Stimulated activated CD4-positive, alpha-beta T cell treated with anti-CD3 and anti-CD28 coated beads, Interleukin-15, amount 100 ng/mL, for 48 hours (primary cell): ENCODE measurements at regions not wholly inside any gene's neighbourhood (a gene's known extent, or its start where the extent isn't known, plus 50 kb on each side); places are given as distances from the start of the nearest gene placed in this dataset.
"Not testable (repeated sequence)": the region's sequence is repeated elsewhere in the genome, so short reads cannot be mapped to it uniquely, and the experiment has no call there.

Experiments
- DNase-seq, 2 donors: peaks; one replicate each; pipeline ENCODE4 v3.0.0-alpha.2; 2020; ENCODE audit warnings: low read depth in 2 of 2

GRCh38 chr4:28788929-28789490 lies 1928.4 kb downstream of the STIM2 start:
- DNase-seq: no peak

GRCh38 chr4:28792917-28793597 lies 1927.1 kb upstream of the PCDH7 start:
- no peak for DNase-seq

DNA sequence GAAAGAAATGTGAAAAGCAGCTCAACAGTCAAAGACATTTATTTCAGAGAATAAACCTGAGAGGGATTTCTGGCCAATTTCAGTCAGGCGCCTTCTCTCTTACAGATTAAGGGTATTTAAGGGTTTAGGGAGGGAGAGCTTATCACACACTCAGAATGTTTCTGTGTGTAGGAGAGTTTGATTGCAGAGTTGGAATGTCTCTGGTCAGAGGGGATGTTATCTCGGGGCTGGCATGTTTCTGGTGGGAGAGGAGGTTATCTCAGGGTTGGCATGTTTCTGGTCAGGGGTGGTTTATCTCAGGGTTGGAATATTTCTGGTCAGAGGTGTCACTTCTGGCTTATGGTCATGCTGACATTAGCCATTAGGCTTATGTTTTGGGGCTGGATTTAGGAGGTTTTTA lies 1920.5 kb upstream of the PCDH7 start:
- no peak for DNase-seq

DNA sequence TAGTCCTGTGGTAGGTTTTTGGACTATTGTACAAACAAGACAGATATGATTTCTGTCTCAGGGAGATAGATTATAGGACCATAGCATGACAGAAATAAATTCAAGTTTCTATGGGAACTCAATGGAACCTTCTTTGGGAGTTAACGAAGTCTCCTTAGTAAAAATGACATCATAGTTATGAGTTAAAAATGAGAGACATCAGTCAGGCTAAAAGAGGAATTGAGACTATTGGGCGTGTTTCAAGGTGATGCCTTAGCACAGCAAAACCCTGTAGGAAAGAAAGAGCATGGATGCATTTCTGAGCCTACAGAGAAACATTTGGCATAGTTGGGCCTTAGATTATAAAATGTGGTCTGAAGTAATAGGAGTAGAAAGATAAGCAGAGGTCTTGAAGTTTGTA lies 1909.1 kb upstream of the PCDH7 start:
- no peak for DNase-seq

GRCh38 chr4:28822163-28822562 lies 1898.0 kb upstream of the PCDH7 start:
- no peak for DNase-seq

GRCh38 chr4:28827866-28828265 lies 1892.3 kb upstream of the PCDH7 start:
- no peak for DNase-seq

GRCh38 chr4:28831867-28832266 lies 1888.3 kb upstream of the PCDH7 start:
- DNase-seq: no peak

- no peak for DNase-seq
These were observed 1887.7 kb upstream of the PCDH7 start for GRCh38 chr4:28832444-28832843.

- DNase-seq: no peak
These were observed 1886.0 kb upstream of the PCDH7 start for GRCh38 chr4:28834120-28834519.

GRCh38 chr4:28835501-28835900 lies 1884.7 kb upstream of the PCDH7 start:
- no peak for DNase-seq

GRCh38 chr4:28842271-28842670 lies 1877.9 kb upstream of the PCDH7 start:
- no peak for DNase-seq

GRCh38 chr4:28845158-28845557 lies 1875.0 kb upstream of the PCDH7 start:
- no peak for DNase-seq

DNA sequence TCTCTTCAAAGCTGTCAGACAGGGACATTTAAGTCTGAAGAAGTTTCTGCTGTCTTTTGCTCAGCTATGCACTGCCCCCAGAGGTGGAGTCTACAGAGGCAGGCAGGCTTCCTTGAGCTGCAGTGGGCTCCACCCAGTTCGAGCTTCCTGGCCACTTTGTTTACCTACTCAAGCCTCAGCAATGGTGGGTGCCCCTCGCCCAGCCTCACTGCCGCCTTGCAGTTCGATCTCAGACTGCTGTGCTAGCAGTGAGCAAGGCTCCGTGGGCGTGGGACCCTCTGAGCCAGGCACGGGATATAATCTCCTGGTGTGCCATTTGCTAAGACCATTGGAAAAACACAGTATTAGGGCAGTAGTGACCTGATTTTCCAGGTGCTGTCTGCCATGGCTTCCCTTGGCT lies 1863.1 kb upstream of the PCDH7 start:
- not testable (repeated sequence) for DNase-seq

- no peak for DNase-seq
These were observed 1851.3 kb upstream of the PCDH7 start for GRCh38 chr4:28868841-28869240.

GRCh38 chr4:28879178-28879577 lies 1841.0 kb upstream of the PCDH7 start:
- no peak for DNase-seq

DNA sequence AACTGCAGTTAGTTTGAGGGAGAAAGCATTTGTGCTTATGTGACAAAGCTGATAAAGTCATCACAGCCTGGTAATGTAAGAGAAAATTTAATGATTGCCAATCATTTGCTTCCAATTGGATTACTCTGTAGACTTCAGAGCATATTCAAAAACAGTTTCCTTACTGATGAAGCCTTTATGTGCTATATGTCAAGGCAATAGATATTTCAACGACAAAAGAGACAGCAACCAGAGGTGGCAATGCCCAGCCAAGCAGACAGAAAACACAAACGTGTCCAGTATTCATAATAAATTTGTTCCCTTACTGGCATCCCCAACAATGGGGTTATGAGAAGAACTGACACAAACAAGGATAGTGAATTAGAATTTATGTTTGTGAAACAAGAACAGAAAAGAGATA lies 1840.3 kb upstream of the PCDH7 start:
- DNase-seq: no peak

- no peak for DNase-seq
These were observed 1837.0 kb upstream of the PCDH7 start for GRCh38 chr4:28883211-28883610.

DNA sequence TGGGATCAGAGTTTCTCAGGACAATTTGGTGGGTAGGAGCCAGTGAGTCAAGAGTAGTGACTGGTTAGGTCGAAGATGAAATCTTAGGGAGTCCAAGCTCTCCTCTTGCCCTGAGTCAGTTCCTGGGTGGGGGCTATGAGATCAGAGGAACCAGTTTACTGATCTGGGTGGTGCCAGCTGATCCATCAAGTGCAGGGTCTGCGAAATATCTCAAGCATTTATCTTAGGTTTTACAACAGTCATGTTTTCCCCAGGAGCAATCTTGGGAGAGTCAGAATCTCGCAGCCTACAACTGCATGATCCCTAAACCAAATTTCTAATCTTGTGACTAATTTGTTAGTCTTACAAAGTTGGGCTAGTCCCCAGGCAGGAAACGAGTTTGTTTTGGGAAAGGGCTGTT lies 1833.2 kb upstream of the PCDH7 start:
- DNase-seq: no peak

GRCh38 chr4:28890949-28891775 lies 1829.0 kb upstream of the PCDH7 start:
- DNase-seq: no peak

GRCh38 chr4:28913466-28913865 lies 1806.7 kb upstream of the PCDH7 start:
- no peak for DNase-seq

GRCh38 chr4:28916585-28916984 lies 1803.6 kb upstream of the PCDH7 start:
- no peak for DNase-seq

DNA sequence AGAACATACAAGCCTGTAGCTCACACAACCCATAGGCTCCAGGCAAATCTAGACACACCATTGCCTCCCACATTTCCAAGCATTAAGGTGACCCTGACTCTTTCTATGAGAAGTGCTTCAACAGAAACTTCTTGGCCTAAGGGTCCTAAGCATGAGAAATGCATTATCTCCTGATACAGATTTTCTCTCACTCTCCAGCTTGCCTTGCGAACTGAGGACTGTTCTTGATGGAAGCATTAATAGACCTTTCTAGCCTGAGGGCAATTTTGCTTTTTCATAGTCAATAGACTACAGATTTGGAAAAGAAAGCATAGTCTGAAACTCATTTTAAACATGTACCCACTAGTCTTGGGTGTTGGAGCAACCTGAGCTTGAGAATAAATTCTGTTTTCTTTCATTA lies 1801.3 kb upstream of the PCDH7 start:
- no peak for DNase-seq

GRCh38 chr4:28921886-28922285 lies 1798.3 kb upstream of the PCDH7 start:
- DNase-seq: no peak
